HFFc6 (cell line): ENCODE measurements at regions not wholly inside any gene's neighbourhood (a gene's known extent, or its start where the extent isn't known, plus 50 kb on each side); places are given as distances from the start of the nearest gene placed in this dataset.
"Not testable (repeated sequence)": the region's sequence is repeated elsewhere in the genome, so short reads cannot be mapped to it uniquely, and the experiment has no call there.

ENCODE experiments used
- DNase-seq: peaks from one replicate; pipeline ENCODE4 v3.0.0-alpha.2; 2018
- H3K27ac Mint-ChIP-seq: 2 replicates; pipeline ENCODE4 v1.8.0; 2020; ENCODE audit warnings: mild to moderate bottlenecking, mixed read lengths
- H3K27me3 Mint-ChIP-seq: 2 replicates; pipeline ENCODE4 v1.8.0; 2021; ENCODE audit warnings: mild to moderate bottlenecking, moderate library complexity, mixed read lengths; ENCODE audit not compliant: insufficient read depth
- H3K36me3 Mint-ChIP-seq: 2 replicates; pipeline ENCODE4 v1.8.0; 2021; ENCODE audit warnings: low read depth, mixed read lengths
- H3K4me1 Mint-ChIP-seq: 2 replicates; pipeline ENCODE4 v1.8.0; 2020; ENCODE audit warnings: low read depth, mixed read lengths
- H3K4me3 Mint-ChIP-seq: 2 replicates; pipeline ENCODE4 v1.8.0; 2020; ENCODE audit warnings: mild to moderate bottlenecking, moderate library complexity, mixed read lengths
- H3K9me3 Mint-ChIP-seq: 2 replicates; pipeline ENCODE4 v1.8.0; 2020; ENCODE audit warnings: mild to moderate bottlenecking, mixed read lengths
- CTCF ChIP-seq: fragments of 200-600 bp; sonication (generic); IDR thresholded peaks from 2 replicates; pipeline ENCODE4 v1.5.0; 2021; ENCODE audit warnings: antibody characterized with exemption, mild to moderate bottlenecking

GRCh38 chr12:60235261-60235660 lies 639.4 kb downstream of the SLC16A7 start:
- Mint-ChIP-seq H3K4me3 (no peak overlapping the region), H3K4me1 (peaks cover 5% of the 10 kb centered on the region), H3K27me3 (no peaks in the 10 kb centered on the region), H3K9me3 (no peaks in the 10 kb centered on the region), H3K27ac (no peak overlapping the region), H3K36me3 (no peaks in the 10 kb centered on the region)
- TF ChIP-seq CTCF: no peak
- DNase-seq: no peak

- DNase-seq, H3K27me3 Mint-ChIP-seq, H3K9me3 Mint-ChIP-seq, H3K4me1 Mint-ChIP-seq, H3K4me3 Mint-ChIP-seq, H3K27ac Mint-ChIP-seq, H3K36me3 Mint-ChIP-seq: not testable (repeated sequence)
Measured at GRCh38 chr12:60236416-60236815, 640.6 kb downstream of the SLC16A7 start.

- H3K27me3 Mint-ChIP-seq: no peaks in the 10 kb centered on the region
- no peaks in the 10 kb centered on the region for H3K9me3 Mint-ChIP-seq
- no peak overlapping the region for H3K4me3 Mint-ChIP-seq
- no peak for DNase-seq
- H3K36me3 Mint-ChIP-seq: no peaks in the 10 kb centered on the region
- no peak overlapping the region for H3K27ac Mint-ChIP-seq
- no peaks in the 10 kb centered on the region for H3K4me1 Mint-ChIP-seq
- TF ChIP-seq CTCF: no peak
Measured at GRCh38 chr12:60240891-60241290, 645.1 kb downstream of the SLC16A7 start.

GRCh38 chr12:60251091-60251490 lies 655.3 kb downstream of the SLC16A7 start:
- no peak overlapping the region for H3K4me3 Mint-ChIP-seq
- H3K27me3 Mint-ChIP-seq: no peaks in the 10 kb centered on the region; the same call in 1 of the 2 replicates
- H3K27ac Mint-ChIP-seq: no peak overlapping the region
- DNase-seq: no peak
- H3K36me3 Mint-ChIP-seq: no peaks in the 10 kb centered on the region
- H3K9me3 Mint-ChIP-seq: no peaks in the 10 kb centered on the region
- no peaks in the 10 kb centered on the region for H3K4me1 Mint-ChIP-seq
- no peak for TF ChIP-seq CTCF

GRCh38 chr12:60252359-60253096 lies 656.7 kb downstream of the SLC16A7 start:
- Mint-ChIP-seq H3K27ac (no peak overlapping the region), H3K27me3 (no peaks in the 10 kb centered on the region; the same call in 1 of the 2 replicates), H3K4me3 (no peak overlapping the region), H3K9me3 (no peaks in the 10 kb centered on the region), H3K4me1 (peaks cover 14% of the 10 kb centered on the region), H3K36me3 (no peaks in the 10 kb centered on the region)
- TF ChIP-seq CTCF: no peak
- no peak for DNase-seq

GRCh38 chr12:60255044-60255443 lies 659.2 kb downstream of the SLC16A7 start:
- no peak for TF ChIP-seq CTCF
- Mint-ChIP-seq H3K4me3 (no peak overlapping the region), H3K4me1 (peaks cover 21% of the 10 kb centered on the region), H3K27me3 (no peaks in the 10 kb centered on the region; the same call in 1 of the 2 replicates), H3K9me3 (no peaks in the 10 kb centered on the region), H3K36me3 (no peaks in the 10 kb centered on the region), H3K27ac (no peak overlapping the region)
- DNase-seq: no peak
